Caco-2 (cell line): ENCODE measurements at regions not wholly inside any gene's neighbourhood (a gene's known extent, or its start where the extent isn't known, plus 50 kb on each side); places are given as distances from the start of the nearest gene placed in this dataset.
A peak's percentile ranks its signal among the peaks of the same experiment; 100 is the strongest.

Experiments used
- BruUV-seq: library from RNA; stranded (reverse); fragments of 400-500 nt; replicated peaks from 2 replicates; lab custom pipeline; 2021; lab: Mats Ljungman, UMichigan
- CTCF ChIA-PET: fragments of 300-600 bp; sonication (Branson Sonifier 250); formaldehyde crosslinking; loops from one replicate; lab custom pipeline; 2022; ENCODE audit warnings: antibody characterized with exemption; lab: Charles Lee
- POLR2A ChIA-PET: fragments of 300-600 bp; sonication (Branson Sonifier 250); formaldehyde crosslinking; loops from one replicate; lab custom pipeline; 2022; ENCODE audit warnings: antibody characterized with exemption; lab: Charles Lee
- DNase-seq, 2 experiments: peaks; one replicate each; pipeline versions ENCODE4 v3.0.0 to v3.0.0-alpha.2; 2020 to 2022
- H3K27me3 ChIP-seq: replicated peaks from 2 replicates; pipeline ENCODE4 v1.6.0; 2011; ENCODE audit warnings: low read length; ENCODE audit not compliant: control insufficient read depth, insufficient read depth
- H3K36me3 ChIP-seq: 2 replicates; pipeline ENCODE4 v1.5.1; 2011; ENCODE audit warnings: low read length; ENCODE audit not compliant: control insufficient read depth, insufficient read depth
- H3K4me1 ChIP-seq: fragments of 250-450 bp; sonication (Bioruptor Pico); 2 replicates; pipeline ENCODE4 v1.5.1; 2020; ENCODE audit warnings: mild to moderate bottlenecking
- H3K4me3 ChIP-seq: 2 replicates; pipeline ENCODE4 v1.5.1; 2011; ENCODE audit warnings: low read depth, mild to moderate bottlenecking, control low read depth, low read length
- H3K9me3 ChIP-seq: fragments of 250-450 bp; sonication (Bioruptor Pico); 2 replicates; pipeline ENCODE4 v1.5.1; 2020; ENCODE audit warnings: mild to moderate bottlenecking, moderate library complexity
- H3K27ac Mint-ChIP-seq: one replicate; pipeline ENCODE4 v1.8.0; 2022; ENCODE audit warnings: mixed read lengths; ENCODE audit not compliant: unreplicated experiment
- H3K27me3 Mint-ChIP-seq: one replicate; pipeline ENCODE4 v1.8.0; 2022; ENCODE audit warnings: mixed read lengths; ENCODE audit not compliant: insufficient read depth, unreplicated experiment
- H3K36me3 Mint-ChIP-seq: one replicate; pipeline ENCODE4 v1.8.0; 2022; ENCODE audit warnings: mild to moderate bottlenecking, mixed read lengths; ENCODE audit not compliant: insufficient read depth, unreplicated experiment
- H3K4me1 Mint-ChIP-seq: one replicate; pipeline ENCODE4 v1.8.0; 2022; ENCODE audit warnings: low read depth, mixed read lengths; ENCODE audit not compliant: unreplicated experiment
- H3K4me3 Mint-ChIP-seq: one replicate; pipeline ENCODE4 v1.8.0; 2022; ENCODE audit warnings: mild to moderate bottlenecking, moderate library complexity, mixed read lengths; ENCODE audit not compliant: unreplicated experiment
- H3K9me3 Mint-ChIP-seq: one replicate; pipeline ENCODE4 v1.8.0; 2022; ENCODE audit warnings: mixed read lengths; ENCODE audit not compliant: unreplicated experiment
- CTCF ChIP-seq, 2 experiments: fragments of 200-600 bp in 1 of 2; IDR thresholded peaks; 1 replicate in 1 of 2; 2 replicates in 1 of 2; pipeline versions ENCODE4 v1.5.1 to v1.8.0; 2011 to 2022; ENCODE audit warnings: antibody characterized with exemption in 1 of 2, control low read depth in 1 of 2, inconsistent platforms in 1 of 2, low read depth in 1 of 2, low read length in 1 of 2, mild to moderate bottlenecking in 1 of 2, moderate library complexity in 1 of 2; ENCODE audit not compliant: insufficient read depth in 1 of 2, severe bottlenecking in 1 of 2, unreplicated experiment in 1 of 2
- intact Hi-C: fragments of 100-400 bp; cut with micrococcal nuclease; formaldehyde crosslinking; loops from one replicate; pipeline ENCODE4 v1.10.0; 2022; ENCODE audit not compliant: unreplicated experiment

GRCh38 chr4:95637043-95637600 is 88.3 kb upstream of the UNC5C start:
- no peaks in the 10 kb centered on the region for H3K9me3 ChIP-seq
- POLR2A ChIA-PET: no interaction called here
- no peaks in the 10 kb centered on the region for H3K36me3 ChIP-seq
- Mint-ChIP-seq H3K4me1 (no peaks in the 10 kb centered on the region), H3K4me3 (no peak overlapping the region), H3K27ac (no peak overlapping the region), H3K36me3 (no peaks in the 10 kb centered on the region), H3K9me3 (no peaks in the 10 kb centered on the region), H3K27me3 (peaks cover 4% of the 10 kb centered on the region)
- CTCF ChIA-PET: interaction anchor here (0.6 kb wide), 1 partner anchor 70 kb away, joined by 4 read pairs; no protein-coding TSS in a partner anchor
- no TSS peak for BruUV-seq
- H3K27me3 ChIP-seq: no peaks in the 10 kb centered on the region
- intact Hi-C loops: loop anchor here (10.0 kb wide), 1 partner anchor 472 kb away; no protein-coding TSS in a partner anchor
- peak in 1 of 2 experiments; percentile 6 for DNase-seq
- H3K4me3 ChIP-seq: no peak overlapping the region
- peaks cover 7% of the 10 kb centered on the region; the same call in 1 of the 2 replicates for H3K4me1 ChIP-seq
- TF ChIP-seq CTCF (IDR thresholded peaks at IDR 0.05; ENCODE audit: insufficient read depth in 1 of 2, low read depth in 1 of 2, low read length in 1 of 2, severe bottlenecking in 1 of 2, unreplicated experiment in 1 of 2): peak; percentile 10 to 18

- no peaks in the 10 kb centered on the region for H3K36me3 ChIP-seq
- no peaks in the 10 kb centered on the region for H3K27me3 ChIP-seq
- H3K4me3 ChIP-seq: no peak overlapping the region
- no peak overlapping the region for H3K27ac Mint-ChIP-seq
- no peaks in the 10 kb centered on the region for H3K9me3 ChIP-seq
- ChIA-PET CTCF (no interaction called here), POLR2A (no interaction called here)
- H3K4me3 Mint-ChIP-seq: no peak overlapping the region
- no peak for DNase-seq
- intact Hi-C loops: loop anchor here (10.0 kb wide), 1 partner anchor 471 kb away; no protein-coding TSS in a partner anchor
- H3K4me1 ChIP-seq: peaks cover 7% of the 10 kb centered on the region; the same call in 1 of the 2 replicates
- peaks cover 4% of the 10 kb centered on the region for H3K27me3 Mint-ChIP-seq
- H3K36me3 Mint-ChIP-seq: no peaks in the 10 kb centered on the region
- no peaks in the 10 kb centered on the region for H3K9me3 Mint-ChIP-seq
- BruUV-seq: no TSS peak
- H3K4me1 Mint-ChIP-seq: no peaks in the 10 kb centered on the region
- no peak for TF ChIP-seq CTCF (IDR thresholded peaks at IDR 0.05; ENCODE audit: insufficient read depth in 1 of 2, low read depth in 1 of 2, low read length in 1 of 2, severe bottlenecking in 1 of 2, unreplicated experiment in 1 of 2)
Measured at GRCh38 chr4:95636061-95636460, 87.3 kb upstream of the UNC5C start.

- H3K4me1 Mint-ChIP-seq: no peaks in the 10 kb centered on the region
- H3K27ac Mint-ChIP-seq: no peak overlapping the region
- Histone ChIP-seq H3K4me1 (no peaks in the 10 kb centered on the region), H3K36me3 (no peaks in the 10 kb centered on the region), H3K9me3 (no peaks in the 10 kb centered on the region), H3K4me3 (no peak overlapping the region), H3K27me3 (no peaks in the 10 kb centered on the region)
- no peak for DNase-seq
- ChIA-PET POLR2A (no interaction called here), CTCF (no interaction called here)
- BruUV-seq: no TSS peak
- peaks cover 13% of the 10 kb centered on the region for H3K27me3 Mint-ChIP-seq
- H3K9me3 Mint-ChIP-seq: no peaks in the 10 kb centered on the region
- intact Hi-C loops: no loop called here
- H3K36me3 Mint-ChIP-seq: no peaks in the 10 kb centered on the region
- H3K4me3 Mint-ChIP-seq: no peak overlapping the region
- TF ChIP-seq CTCF (IDR thresholded peaks at IDR 0.05; ENCODE audit: insufficient read depth in 1 of 2, low read depth in 1 of 2, low read length in 1 of 2, severe bottlenecking in 1 of 2, unreplicated experiment in 1 of 2): no peak
Measured at GRCh38 chr4:95627709-95628108, 78.9 kb upstream of the UNC5C start.
